Ramos (cell line): ENCODE measurements at regions not wholly inside any gene's neighbourhood (a gene's known extent, or its start where the extent isn't known, plus 50 kb on each side); places are given as distances from the start of the nearest gene placed in this dataset.

Experiments
- in situ Hi-C: fragments of 300-500 bp; cut with MboI; formaldehyde crosslinking; loops from one replicate; pipeline ENCODE4 v1.14.3; 2022; ENCODE audit warnings: low sequenced_read_pairs; ENCODE audit not compliant: unreplicated experiment

DNA sequence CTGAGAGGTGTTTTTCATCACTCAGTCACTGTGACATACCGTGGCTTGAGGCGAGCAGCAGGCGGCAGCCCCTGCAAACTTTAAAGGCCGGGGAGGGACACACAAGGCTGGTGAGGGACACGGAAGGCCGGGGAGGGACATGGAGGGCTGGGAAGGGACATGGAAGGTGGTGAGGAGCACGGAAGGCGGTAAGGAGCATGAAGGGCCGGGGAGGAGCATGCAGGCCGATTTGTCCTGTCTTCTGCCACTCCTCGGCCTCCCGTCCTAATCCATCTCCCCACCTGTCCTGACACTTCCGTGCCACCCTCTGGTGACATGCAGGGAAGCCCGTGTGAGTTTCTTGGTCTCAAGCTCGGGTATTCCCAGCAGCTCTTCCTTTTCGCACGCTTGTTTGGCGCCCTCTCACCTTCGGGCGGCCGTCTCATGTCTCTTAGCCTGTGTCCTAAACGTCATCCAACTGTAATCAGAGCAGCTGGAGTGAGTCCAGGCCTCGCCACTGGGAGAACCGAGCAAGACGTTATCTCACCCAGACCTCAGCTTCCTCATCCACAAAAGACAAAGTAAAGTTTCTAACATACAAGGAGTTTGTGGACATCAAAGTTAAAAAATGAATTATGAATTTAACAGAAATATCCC is 126.5 kb downstream of the MRPL36 start:
- in situ Hi-C loops: no loop called here

DNA sequence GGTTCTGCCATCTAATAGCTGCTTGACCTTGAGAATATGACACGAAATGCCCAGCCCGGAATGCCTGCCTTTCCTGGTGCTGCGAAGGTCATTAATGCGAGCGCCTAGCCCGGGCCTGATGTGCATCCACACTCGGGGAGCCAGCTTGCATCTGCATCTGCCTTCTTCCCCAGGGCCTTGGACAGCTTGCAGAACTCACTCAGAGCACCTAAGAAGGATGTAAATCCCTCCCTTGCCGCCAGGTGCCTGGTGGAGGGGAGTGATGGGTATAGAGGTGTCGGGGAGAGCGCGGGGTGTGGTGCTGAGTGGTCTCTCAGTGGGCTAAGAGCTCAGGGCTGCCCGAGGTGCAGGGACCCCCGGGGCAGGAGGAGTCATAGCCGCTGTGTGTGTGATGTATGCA is 127.2 kb downstream of the MRPL36 start:
- in situ Hi-C loops: no loop called here

DNA sequence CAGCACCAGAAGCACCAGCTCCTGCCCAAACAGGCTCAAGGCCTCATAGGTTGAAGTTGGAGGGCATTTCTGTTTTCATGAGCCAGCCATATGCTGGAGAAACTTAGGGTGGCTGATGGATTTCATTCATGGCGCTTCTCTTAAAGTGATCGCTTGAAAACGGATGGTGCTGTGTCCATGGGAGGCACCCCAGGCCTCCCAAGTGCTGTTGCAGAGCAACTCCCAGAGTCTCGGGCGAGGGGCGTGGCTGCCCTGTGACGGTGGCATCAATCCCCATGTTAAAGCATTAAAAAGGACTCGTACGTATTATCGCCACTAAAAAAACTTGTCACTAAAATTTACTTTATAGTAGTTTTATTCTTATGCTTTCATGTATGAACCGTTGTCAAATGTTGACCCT is 128.3 kb downstream of the MRPL36 start:
- in situ Hi-C loops: no loop called here

DNA sequence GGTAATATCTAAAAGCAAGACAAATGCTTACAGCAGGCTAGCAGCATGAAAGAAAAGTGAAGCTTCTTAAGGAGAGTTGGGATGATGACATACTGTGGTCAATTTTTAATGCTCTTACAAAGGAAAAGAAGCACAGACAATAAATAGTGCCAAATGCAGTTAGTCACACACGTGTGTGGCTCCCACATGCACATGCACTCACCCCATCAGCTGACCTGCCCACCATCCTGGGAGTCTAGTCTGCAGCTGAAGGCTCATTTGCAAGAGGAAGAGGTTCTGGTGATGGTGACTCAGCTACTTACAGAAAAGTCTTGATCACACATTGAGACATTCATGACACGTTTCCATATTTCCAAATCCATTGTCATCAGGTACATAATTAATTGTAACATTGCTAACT is 129.3 kb downstream of the MRPL36 start:
- in situ Hi-C loops: no loop called here

DNA sequence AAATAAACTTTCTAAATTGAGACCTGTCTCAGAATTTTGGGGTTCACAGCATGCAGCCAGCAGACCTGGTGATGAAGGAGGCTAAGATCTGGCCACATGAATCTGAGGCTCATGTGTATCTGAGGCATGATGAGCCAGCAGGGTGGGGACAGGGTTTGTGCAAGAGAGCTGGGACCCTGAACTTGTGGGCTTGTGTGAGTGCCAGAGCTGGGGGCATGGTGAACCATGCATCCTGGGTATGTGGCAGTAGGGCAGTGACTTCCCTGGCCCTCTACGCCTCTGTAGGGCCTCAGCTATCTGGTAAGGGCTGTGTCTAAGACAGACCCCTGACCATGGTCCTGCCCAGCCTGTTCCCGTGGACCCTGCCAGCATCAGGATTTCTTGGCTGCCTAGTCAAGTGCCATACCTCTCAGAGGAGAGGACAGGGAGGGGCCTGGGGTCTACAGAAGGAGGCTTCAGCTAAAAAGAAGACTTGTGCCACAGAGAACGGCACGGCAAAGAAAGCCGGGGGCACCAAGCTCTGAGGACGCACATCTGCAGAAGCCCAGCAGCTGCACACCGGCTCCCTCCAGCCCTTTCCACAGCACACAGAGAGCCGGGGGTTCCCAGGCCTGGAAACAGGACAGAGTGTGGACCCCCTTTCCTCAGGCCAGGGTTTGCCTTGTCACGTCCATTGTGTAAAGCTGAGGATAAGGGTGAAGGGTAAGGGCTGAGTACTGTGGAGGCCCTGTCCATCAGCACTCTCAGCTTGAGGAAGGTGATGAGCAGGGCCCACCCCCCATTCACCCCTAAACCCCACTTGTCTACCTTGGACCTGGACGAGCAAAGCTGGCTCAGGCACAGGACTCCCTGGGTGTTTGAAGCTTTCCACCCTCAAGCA is 130.1 kb downstream of the MRPL36 start:
- in situ Hi-C loops: no loop called here

DNA sequence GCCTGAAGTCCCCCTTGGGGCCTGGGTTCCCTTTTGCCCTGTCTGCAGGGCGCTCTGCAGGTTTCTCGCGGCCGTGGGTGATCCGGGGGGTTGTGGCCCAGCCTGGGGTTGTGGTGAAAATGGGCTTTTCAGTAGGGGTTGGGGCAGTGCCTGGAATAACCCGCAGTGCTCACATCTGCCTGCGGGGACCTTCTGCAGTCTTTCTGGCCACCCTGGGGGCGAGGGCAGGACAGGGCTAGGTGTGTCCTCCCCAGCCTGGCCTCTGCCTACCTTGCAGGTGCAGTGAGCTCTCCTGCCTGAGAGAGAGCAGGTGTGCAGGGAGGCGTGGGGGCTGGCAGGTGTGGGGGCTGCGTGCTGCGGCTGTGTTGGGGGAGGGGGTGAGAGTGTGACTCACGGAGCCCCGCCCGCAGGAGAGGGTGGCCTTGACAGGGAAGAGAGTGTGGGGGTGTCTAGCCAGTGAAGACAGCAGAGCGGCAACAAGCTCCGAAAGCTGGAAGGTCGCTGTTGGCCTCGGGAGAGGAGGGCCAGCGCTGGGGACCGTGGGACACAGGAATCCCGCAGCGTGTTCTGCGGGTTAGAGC is 131.4 kb downstream of the MRPL36 start:
- in situ Hi-C loops: no loop called here

DNA sequence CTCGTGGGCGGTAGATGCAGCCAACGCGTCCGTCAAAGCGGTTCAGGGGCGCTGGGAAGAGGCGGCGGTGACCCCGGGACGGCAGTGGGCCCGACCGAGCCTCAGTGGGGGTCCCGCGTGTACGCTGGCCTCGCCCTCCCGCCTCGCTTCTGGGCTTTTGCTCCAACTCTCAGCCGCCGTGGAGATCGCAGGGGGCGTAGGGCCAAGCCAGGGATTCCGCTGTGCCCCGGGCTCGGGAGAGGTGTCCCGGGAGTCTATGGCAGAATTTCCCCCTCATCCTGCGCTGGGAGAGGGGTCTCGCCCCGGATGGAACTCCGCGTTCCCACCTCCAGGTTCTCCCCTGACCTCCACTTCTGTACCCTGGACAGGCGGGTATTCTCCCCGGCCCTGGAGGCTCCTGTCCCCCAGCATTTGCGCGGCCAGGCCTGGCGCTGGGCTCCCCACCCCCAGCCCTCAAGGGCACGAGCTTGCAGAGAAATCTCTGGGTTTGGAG is 131.9 kb downstream of the MRPL36 start:
- in situ Hi-C loops: no loop called here

DNA sequence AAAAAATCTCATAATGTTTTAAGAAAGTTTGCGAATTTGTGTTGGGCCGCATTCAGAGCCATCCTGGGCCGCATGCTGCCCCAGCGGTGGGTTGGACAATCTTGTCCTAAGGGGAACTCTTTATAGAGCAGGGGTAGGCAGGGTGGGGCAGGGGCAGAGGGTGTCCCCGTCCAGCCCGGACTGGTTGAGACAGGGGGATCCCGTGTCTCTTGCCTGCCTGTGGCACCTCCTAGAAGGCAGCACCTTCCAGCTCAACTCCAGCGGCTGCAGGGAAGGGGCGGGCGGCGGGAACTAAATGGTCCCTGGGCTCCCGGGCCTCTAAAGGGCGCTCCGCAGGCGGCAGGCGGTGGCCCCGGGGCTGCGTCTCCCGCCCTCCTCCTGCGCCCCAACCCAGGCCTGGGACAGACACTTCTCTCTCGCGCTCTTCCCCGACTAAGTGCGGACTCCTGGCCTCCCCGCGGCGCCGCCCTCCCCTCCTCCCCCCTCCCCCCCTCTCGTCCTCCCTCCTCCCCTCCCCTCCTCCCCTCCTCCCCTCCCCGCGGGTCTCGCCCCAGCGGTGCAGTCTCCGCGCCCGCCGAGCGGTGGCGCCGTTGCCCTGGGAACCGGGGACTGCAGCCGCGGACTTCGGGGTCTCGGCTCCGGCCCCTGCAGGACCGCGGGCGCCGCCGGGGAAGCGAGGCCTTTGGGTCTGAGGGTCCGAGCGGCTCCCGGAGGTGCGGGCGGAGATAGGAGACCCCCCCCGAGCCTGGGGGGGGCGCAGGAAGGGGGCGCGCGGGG is 132.6 kb downstream of the MRPL36 start:
- in situ Hi-C loops: no loop called here

DNA sequence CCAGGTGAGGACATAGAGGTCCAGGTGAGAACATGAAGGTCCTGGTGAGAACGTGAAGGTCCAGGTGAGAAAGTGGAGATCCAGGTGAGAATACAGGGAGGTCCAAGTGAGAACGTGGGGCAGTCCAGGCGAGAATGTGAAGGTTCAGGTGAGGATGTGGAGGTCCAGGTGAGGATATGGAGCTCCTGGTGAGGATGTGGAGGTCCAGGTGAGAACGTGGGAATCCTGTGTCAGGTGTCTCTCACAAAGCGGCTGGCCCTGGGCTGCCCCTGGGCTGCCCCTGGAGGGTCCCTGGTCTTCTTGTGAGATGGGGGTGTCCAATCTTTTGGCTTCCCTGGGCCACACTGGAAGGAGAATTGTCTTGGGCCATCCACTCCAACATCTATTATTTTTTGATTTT is 133.4 kb downstream of the MRPL36 start:
- in situ Hi-C loops: no loop called here

DNA sequence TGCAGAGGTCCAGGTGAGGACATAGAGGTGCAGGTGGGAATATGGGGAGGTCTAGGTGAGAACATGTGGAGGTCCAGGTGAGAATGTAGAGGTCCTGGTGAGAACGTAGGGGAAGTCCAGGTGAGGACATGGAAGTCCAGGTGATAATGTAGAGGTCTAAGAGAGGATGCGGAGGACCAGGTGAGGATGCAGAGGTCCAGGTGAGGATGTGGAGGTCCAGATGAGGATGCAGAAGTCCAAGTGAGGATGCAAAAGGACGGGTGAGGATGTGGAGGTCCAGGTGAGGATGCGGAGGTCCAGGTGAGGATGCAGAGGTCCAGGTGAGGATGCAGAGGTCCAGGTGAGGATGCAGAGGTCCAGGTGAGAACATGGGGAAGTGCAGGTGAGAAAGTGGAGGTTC is 133.8 kb downstream of the MRPL36 start:
- in situ Hi-C loops: no loop called here

DNA sequence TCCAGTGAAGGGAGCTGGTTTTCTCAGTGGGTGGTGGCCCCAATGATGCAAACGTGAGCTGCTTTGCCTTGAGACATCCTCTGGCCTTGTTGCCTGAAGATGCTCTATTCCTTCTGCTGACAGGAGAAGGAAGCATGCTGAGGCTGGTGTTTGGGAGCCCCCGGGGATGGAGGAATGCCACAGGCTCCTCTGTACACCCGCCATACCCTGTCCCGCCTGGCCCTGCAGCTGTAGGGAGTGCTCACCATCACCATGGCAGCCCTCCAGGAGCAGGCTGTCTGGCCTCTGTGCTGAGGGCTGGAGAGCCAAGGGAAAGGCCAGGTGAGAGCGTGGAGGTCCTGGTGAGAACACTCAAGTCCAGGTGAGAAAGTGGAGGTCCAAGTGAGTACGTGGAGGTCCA is 134.4 kb downstream of the MRPL36 start:
- in situ Hi-C loops: no loop called here

DNA sequence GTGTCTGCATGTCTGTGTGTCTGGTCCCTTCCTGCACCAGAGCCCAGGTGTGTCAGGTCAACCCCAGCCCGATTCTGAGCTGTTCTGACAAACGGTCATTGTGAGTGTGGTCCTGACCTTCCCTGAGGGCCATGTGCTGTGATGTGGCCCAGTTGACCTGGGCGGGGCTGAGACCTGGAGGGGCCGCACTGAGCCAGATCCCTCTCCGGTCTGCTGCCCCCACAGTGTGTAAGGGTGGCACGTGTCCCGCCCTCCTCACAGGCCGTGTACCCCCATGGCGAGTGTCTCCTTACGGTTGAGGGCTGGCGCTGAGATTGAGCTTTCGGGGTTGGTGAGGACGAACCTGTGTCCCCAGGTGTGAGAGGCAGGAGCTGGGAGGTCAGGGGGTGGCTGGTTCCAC is 136.5 kb downstream of the MRPL36 start:
- in situ Hi-C loops: no loop called here

DNA sequence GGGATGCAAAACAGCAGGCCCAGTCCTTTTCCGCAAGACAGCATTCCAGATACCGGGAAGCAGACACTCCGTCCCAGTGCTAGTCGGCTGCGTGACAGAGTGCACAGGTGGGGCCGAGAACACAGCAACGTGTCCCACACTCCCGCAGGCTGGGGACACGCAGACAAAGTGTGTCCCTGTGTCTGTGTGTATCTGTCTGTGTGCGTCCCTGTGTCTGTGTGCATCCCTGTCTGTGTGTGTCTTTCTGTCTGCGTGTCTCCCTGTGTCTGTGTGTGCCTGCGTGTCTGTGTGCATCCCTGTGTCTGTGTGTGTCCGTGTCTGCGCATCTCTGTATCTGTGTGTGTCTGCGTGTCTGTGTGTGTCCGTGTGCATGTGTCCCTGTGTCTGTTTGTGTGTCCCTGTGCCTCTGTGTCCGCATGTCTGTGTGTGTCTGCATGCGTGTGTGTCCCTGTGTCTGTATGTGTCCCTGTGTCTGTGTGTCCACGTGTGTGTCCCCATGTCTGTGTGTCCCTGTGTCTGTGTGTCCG is 137.0 kb downstream of the MRPL36 start:
- in situ Hi-C loops: no loop called here

DNA sequence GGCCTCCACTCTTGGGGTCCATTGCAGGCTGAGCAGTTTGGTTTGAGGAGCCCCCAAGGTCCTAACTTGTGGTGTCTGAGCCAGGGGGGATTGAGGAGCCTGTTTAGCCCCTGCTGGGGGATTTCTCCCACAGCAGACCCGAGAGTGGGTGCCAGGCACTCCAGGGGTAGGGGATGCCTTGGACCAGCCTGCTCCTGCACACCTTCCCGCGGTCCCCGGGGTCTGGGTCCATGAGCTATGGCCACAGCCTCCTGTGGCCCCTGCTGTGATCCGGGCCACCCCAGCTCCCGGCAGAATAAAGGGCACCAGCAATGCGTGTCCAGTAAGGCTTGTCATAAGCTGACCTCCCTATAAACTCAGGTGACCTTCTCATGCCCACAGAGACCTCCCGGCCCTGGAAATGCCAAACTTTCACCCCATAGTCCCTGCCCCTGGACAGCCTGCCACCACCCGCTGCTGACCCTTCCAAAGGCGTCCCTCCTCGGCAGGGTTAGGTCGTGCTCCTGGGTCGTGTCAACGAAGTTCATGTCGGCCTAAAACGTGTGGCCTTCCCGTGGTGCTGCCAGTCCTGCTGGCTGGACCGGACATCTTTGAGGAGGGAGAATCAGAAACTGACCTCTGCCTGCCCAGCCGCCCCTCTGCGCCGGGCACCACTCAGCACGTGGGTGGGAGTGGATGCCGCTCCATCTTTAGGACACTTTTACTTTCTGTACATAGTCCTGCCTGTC is 137.6 kb downstream of the MRPL36 start:
- in situ Hi-C loops: no loop called here

DNA sequence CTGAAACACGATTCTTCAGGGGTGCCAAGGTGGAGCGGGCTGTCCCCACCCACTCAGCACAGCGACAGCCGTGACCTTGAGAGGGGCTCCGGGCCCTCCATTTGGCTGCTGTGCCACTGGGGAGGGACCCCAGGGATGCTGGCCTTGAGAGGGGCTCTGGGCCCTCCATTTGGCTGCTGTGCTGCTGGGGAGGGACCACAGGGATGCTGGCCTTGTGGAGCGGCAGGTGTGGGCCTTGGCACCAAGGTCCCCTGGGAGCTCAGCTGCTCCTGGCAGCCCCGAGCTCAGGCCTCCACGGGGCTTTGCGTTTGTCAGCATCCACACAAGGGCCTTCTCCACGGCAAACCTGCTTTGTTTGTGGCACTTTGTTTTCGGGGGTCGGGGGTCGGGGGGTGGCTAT is 137.6 kb upstream of the LPCAT1 start:
- in situ Hi-C loops: no loop called here

DNA sequence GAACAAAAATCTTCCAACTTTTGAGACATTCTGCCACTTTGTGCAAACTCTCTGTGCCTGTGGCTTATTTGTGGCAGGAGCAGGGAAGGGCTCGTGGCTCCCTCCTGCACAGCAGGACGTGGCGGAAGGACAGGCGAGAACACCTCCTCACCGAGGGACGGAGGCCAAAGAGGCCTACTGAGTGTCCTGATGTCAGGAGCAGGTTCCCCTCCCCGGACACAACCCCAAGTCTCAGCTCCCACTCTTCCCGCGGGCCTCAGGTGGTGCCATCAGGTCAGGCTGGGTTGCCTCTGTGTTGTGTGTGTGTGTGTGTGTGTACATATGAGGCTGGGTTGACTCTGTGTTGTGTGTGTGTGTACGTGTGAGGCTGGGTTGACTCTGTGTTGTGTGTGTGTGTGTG is 136.8 kb upstream of the LPCAT1 start:
- in situ Hi-C loops: no loop called here

DNA sequence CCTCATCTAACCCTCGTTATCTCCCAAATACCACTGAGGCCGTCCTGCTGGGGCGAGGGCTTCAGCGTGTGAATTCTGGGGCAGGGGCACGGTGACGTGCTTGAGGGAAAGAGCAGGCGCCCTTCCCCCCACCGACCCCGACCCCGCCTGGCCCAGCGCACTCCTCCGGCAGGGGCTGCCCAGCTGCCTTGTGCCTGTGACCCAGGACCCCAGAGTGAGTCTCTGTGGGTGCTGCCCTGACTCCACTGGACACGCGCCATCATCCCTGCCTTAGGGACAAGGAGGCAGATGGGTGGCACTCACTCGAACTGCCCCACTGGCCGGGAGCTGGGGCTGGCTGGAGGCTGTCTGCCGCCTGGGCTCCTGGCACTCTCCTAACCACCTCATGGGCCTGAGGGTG is 136.2 kb upstream of the LPCAT1 start:
- in situ Hi-C loops: no loop called here

DNA sequence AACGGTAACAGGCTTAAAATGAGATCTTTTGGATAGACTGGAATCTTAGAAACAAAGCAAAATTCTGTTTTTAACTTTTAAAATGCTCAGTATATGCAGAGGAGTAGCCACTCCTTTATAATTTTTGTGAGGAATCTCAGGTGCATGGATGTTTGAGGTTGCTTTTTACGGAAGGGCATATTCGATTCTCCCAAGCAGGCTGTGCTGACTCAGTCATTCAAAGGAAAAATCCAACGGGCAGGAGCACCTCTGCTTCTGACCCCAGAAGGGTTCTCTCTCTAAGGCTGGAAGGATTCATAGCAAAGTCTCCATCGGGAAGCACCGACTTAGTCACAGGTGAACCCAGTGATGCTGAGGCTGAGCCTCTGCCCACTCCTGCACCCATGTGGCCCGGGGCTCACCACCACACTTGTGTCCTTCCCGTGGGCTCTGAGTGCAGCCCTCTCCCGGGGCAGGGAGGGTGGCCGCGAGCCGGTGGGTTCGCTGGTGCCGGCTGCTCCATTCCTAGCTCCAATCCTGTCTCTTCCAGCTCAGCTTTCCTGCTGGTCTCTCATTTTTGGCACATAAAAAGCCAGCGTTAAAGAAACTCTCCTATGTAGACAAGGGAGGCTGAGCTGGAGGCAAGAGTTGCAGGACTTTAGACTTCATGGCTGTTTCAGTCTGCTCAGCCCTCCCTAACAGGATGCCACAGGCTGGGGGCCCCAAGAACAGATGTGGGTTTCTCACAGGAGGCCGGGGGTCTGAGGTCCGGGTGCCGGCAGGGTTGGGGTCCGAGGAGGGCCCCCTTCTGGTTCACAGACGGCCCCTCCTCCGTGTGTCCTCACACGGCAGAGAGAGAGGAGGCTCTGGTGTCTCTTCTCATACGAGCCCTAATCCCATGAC is 135.6 kb upstream of the LPCAT1 start:
- in situ Hi-C loops: no loop called here

DNA sequence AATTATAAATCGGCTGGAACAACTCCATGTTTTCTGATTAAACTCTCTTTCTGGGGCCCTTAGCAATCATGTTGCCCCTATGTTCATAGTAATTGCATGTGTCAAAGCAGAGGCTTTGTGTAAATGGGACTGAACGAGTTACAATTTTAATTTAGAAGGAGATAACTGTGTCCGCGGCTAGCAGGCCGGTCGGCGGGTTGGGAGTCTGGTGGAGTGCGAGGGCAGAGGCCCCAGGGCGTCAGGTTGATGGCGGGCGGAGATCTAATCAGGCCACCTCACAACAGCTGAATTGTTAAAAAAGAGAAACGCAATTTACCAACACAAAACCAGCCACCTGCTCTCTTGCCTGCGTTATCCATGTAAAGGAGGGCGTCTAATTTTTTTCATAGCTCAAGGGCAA is 134.9 kb upstream of the LPCAT1 start:
- in situ Hi-C loops: no loop called here
